SK-N-SH treated with all-trans-retinoic acid at 6 μM for 48 hours (cell line): ENCODE measurements at regions not wholly inside any gene's neighbourhood (a gene's known extent, or its start where the extent isn't known, plus 50 kb on each side); places are given as distances from the start of the nearest gene placed in this dataset.

ENCODE experiments used
- ATAC-seq: fragments of 200-7000 bp; cut with Tn5 transposase; 3 replicates; pipeline ENCODE4 v1.9.1; 2020; ENCODE audit warnings: mild to moderate bottlenecking, moderate library complexity
- ARNTL ChIP-seq: fragments of 450-650 bp; formaldehyde crosslinking; IDR thresholded peaks from 2 replicates; pipeline ENCODE4 v1.5.0; 2020; ENCODE audit warnings: low read depth, mild to moderate bottlenecking, moderate library complexity, borderline replicate concordance
- BACH2 ChIP-seq: fragments of 250-450 bp; sonication (Bioruptor Pico); IDR thresholded peaks from 2 replicates; pipeline ENCODE4 v1.9.0; 2021; ENCODE audit warnings: mild to moderate bottlenecking, borderline replicate concordance
- CSDC2 ChIP-seq: fragments of 250-450 bp; sonication (Bioruptor Pico); IDR thresholded peaks from 2 replicates; pipeline ENCODE4 v1.5.0; 2020; ENCODE audit warnings: mild to moderate bottlenecking, moderate library complexity
- ESRRG ChIP-seq: fragments of 250-450 bp; sonication (Bioruptor Pico); IDR thresholded peaks from 2 replicates; pipeline ENCODE4 v1.6.1; 2021; ENCODE audit warnings: mild to moderate bottlenecking
- GLIS3 ChIP-seq: fragments of 250-450 bp; sonication (Bioruptor Pico); IDR thresholded peaks from 2 replicates; pipeline ENCODE4 v1.5.0; 2020; ENCODE audit warnings: mild to moderate bottlenecking, moderate library complexity
- ISL1 ChIP-seq: fragments of 250-450 bp; sonication (Bioruptor Pico); IDR thresholded peaks from 2 replicates; pipeline ENCODE4 v2.1.2; 2022; ENCODE audit warnings: mild to moderate bottlenecking, moderate library complexity
- OSR1 ChIP-seq: fragments of 250-450 bp; sonication (Bioruptor Pico); IDR thresholded peaks from 2 replicates; pipeline ENCODE4 v1.8.0; 2022; ENCODE audit warnings: moderate library complexity, mild to moderate bottlenecking, inconsistent platforms
- PPARA ChIP-seq: fragments of 250-450 bp; sonication (Bioruptor Pico); IDR thresholded peaks from 2 replicates; pipeline ENCODE4 v1.5.0; 2020; ENCODE audit warnings: mild to moderate bottlenecking, borderline replicate concordance
- RARB ChIP-seq: fragments of 250-450 bp; sonication (Bioruptor Pico); IDR thresholded peaks from 2 replicates; pipeline ENCODE4 v1.8.0; 2021; ENCODE audit warnings: mild to moderate bottlenecking, moderate library complexity
- SNAI2 ChIP-seq: fragments of 250-450 bp; sonication (Bioruptor Pico); IDR thresholded peaks from 2 replicates; pipeline ENCODE4 v1.5.0; 2020; ENCODE audit warnings: mild to moderate bottlenecking, moderate library complexity
- TCF4 ChIP-seq: fragments of 250-450 bp; sonication (Bioruptor Pico); IDR thresholded peaks from 2 replicates; pipeline ENCODE4 v1.8.0; 2021; ENCODE audit warnings: mild to moderate bottlenecking, moderate library complexity, borderline replicate concordance
- TOX ChIP-seq: fragments of 250-450 bp; sonication (Bioruptor Pico); IDR thresholded peaks from 2 replicates; pipeline ENCODE4 v1.8.0; 2021; ENCODE audit warnings: mild to moderate bottlenecking, moderate library complexity, borderline replicate concordance
- ZC3H10 ChIP-seq: fragments of 250-450 bp; sonication (Bioruptor Pico); IDR thresholded peaks from 2 replicates; pipeline ENCODE4 v1.5.1; 2021; ENCODE audit warnings: mild to moderate bottlenecking, moderate library complexity
- ZFP3 ChIP-seq: fragments of 250-450 bp; sonication (Bioruptor Pico); IDR thresholded peaks from 2 replicates; pipeline ENCODE4 v1.5.0; 2020; ENCODE audit warnings: mild to moderate bottlenecking, moderate library complexity
- ZFP30 ChIP-seq: fragments of 450-650 bp; formaldehyde crosslinking; IDR thresholded peaks from 2 replicates; pipeline ENCODE4 v1.5.0; 2022; ENCODE audit warnings: mild to moderate bottlenecking, moderate library complexity
- ZNF565 ChIP-seq: fragments of 450-650 bp; formaldehyde crosslinking; conservative IDR thresholded peaks from 2 replicates; pipeline ENCODE4 v1.5.0; 2020; ENCODE audit warnings: low read depth, mild to moderate bottlenecking, moderate library complexity
- ZNF70 ChIP-seq: fragments of 450-650 bp; formaldehyde crosslinking; IDR thresholded peaks from 2 replicates; pipeline ENCODE4 v1.5.0; 2020; ENCODE audit warnings: mild to moderate bottlenecking, moderate library complexity
- ZNF8 ChIP-seq: fragments of 450-650 bp; formaldehyde crosslinking; IDR thresholded peaks from 2 replicates; pipeline ENCODE4 v1.5.0; 2020; ENCODE audit warnings: mild to moderate bottlenecking, moderate library complexity
- TF ChIP-seq, protein P1 (sequence below): fragments of 250-450 bp; sonication (Bioruptor Pico); IDR thresholded peaks from 2 replicates; pipeline ENCODE4 v1.5.0; 2020; ENCODE audit warnings: mild to moderate bottlenecking, moderate library complexity
- TF ChIP-seq, protein P2 (sequence below): fragments of 250-450 bp; sonication (Bioruptor Pico); IDR thresholded peaks from 2 replicates; pipeline ENCODE4 v1.5.1; 2020; ENCODE audit warnings: low read depth, mild to moderate bottlenecking, moderate library complexity
- TF ChIP-seq, protein P3 (sequence below): fragments of 250-450 bp; sonication (Bioruptor Pico); IDR thresholded peaks from 2 replicates; pipeline ENCODE4 v1.5.1; 2021; ENCODE audit warnings: mild to moderate bottlenecking, moderate library complexity
- TF ChIP-seq, protein P4 (sequence below): fragments of 250-450 bp; sonication (Bioruptor Pico); IDR thresholded peaks from 2 replicates; pipeline ENCODE4 v1.8.0; 2021; ENCODE audit warnings: low read depth, mild to moderate bottlenecking, moderate library complexity, borderline replicate concordance
- TF ChIP-seq, protein P5 (sequence below): fragments of 250-450 bp; sonication (Bioruptor Pico); IDR thresholded peaks from 2 replicates; pipeline ENCODE4 v1.8.0; 2020; ENCODE audit warnings: mild to moderate bottlenecking, moderate library complexity, borderline replicate concordance

DNA sequence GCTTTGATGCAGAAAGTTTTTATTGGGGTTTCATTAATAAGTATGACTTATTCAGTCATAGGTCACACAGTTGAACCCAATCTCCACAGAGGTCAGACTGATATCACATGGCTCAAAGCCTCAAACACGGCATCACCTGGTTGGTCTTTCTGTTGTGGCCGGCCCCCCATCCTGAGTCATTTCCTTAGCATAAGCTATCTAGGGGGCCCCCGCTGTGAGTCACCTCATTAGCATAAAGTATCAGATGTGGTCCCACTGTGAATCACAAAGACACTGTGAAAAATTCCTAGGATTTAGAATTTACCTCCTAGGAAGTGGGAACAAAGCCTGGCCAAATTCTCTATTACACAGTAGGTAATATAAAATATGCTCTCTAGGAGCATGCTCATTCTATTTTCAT, 502.2 kb downstream of the PYDC2 start:
- ATAC-seq = no peak
- TF ChIP-seq OSR1 = no peak
- no peak for TF ChIP-seq GLIS3 (CRISPR knock-in tag)
- no peak for TF ChIP-seq ARNTL
- TF ChIP-seq, all 23 proteins: peak for 0

DNA sequence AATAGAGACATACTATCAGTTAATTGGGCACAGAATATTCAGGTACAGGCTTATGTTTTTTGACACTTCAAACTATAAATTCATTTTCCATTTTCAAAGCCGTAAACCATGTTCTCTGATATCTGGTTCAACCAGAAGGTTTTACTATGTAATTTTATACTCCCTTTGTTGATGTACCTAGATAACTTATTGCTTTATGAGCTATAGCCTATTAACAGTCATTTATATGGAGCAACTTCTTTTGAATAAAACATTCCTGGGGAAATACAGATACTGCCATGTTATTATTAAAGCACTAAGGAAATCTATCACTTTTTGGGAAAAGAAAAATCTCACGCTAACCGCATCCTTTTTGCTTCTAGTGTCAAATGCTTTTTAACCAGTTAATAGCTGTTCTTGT, 505.6 kb downstream of the PYDC2 start:
- no peak for ATAC-seq
- TF ChIP-seq OSR1 = no peak
- no peak for TF ChIP-seq BACH2 (CRISPR knock-in tag)
- TF ChIP-seq, protein P1, sequence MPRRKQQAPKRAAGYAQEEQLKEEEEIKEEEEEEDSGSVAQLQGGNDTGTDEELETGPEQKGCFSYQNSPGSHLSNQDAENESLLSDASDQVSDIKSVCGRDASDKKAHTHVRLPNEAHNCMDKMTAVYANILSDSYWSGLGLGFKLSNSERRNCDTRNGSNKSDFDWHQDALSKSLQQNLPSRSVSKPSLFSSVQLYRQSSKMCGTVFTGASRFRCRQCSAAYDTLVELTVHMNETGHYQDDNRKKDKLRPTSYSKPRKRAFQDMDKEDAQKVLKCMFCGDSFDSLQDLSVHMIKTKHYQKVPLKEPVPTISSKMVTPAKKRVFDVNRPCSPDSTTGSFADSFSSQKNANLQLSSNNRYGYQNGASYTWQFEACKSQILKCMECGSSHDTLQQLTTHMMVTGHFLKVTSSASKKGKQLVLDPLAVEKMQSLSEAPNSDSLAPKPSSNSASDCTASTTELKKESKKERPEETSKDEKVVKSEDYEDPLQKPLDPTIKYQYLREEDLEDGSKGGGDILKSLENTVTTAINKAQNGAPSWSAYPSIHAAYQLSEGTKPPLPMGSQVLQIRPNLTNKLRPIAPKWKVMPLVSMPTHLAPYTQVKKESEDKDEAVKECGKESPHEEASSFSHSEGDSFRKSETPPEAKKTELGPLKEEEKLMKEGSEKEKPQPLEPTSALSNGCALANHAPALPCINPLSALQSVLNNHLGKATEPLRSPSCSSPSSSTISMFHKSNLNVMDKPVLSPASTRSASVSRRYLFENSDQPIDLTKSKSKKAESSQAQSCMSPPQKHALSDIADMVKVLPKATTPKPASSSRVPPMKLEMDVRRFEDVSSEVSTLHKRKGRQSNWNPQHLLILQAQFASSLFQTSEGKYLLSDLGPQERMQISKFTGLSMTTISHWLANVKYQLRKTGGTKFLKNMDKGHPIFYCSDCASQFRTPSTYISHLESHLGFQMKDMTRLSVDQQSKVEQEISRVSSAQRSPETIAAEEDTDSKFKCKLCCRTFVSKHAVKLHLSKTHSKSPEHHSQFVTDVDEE (CRISPR knock-in tag) = no peak
- TF ChIP-seq, protein P2, sequence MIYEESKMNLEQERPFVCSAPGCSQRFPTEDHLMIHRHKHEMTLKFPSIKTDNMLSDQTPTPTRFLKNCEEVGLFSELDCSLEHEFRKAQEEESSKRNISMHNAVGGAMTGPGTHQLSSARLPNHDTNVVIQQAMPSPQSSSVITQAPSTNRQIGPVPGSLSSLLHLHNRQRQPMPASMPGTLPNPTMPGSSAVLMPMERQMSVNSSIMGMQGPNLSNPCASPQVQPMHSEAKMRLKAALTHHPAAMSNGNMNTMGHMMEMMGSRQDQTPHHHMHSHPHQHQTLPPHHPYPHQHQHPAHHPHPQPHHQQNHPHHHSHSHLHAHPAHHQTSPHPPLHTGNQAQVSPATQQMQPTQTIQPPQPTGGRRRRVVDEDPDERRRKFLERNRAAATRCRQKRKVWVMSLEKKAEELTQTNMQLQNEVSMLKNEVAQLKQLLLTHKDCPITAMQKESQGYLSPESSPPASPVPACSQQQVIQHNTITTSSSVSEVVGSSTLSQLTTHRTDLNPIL (CRISPR knock-in tag) = no peak
- TF ChIP-seq ZFP3 (CRISPR knock-in tag) = no peak
- no peak for TF ChIP-seq ZNF8 (CRISPR knock-in tag)
- no peak for TF ChIP-seq ZNF565 (CRISPR knock-in tag)
- TF ChIP-seq ZC3H10 (CRISPR knock-in tag) = no peak
- TF ChIP-seq ESRRG (CRISPR knock-in tag) = no peak
- no peak for TF ChIP-seq ARNTL

DNA sequence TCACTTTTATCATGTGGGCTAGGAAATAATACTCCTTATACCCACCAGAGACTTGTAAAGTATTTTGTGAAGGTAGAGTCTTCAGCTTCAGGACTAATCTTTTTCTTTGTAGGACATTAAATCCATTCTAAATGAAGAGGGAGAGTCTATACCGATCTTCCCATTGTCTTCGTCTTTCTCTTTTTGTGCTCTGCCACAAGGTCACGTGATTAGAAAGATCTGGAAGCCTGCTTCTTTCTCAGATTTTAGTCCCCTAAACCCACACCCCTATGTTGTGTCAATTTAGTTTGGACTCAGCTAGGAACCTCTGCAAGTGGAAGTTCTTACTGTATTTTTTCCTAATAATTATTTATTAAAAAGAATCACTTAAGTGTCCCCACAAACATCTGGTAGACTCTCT, 507.3 kb downstream of the PYDC2 start:
- TF ChIP-seq ISL1 (no peak), TOX (CRISPR knock-in tag) (no peak), SNAI2 (CRISPR knock-in tag) (no peak), ZNF70 (CRISPR knock-in tag) (no peak), ZNF8 (CRISPR knock-in tag) (no peak), CSDC2 (no peak), RARB (CRISPR knock-in tag) (no peak), GLIS3 (CRISPR knock-in tag) (no peak), PPARA (CRISPR knock-in tag) (no peak), ZFP30 (CRISPR knock-in tag) (no peak), ZFP3 (CRISPR knock-in tag) (no peak), TCF4 (CRISPR knock-in tag) (no peak), BACH2 (CRISPR knock-in tag) (no peak)
- TF ChIP-seq, protein P2 (CRISPR knock-in tag) = no peak
- TF ChIP-seq, protein P3, sequence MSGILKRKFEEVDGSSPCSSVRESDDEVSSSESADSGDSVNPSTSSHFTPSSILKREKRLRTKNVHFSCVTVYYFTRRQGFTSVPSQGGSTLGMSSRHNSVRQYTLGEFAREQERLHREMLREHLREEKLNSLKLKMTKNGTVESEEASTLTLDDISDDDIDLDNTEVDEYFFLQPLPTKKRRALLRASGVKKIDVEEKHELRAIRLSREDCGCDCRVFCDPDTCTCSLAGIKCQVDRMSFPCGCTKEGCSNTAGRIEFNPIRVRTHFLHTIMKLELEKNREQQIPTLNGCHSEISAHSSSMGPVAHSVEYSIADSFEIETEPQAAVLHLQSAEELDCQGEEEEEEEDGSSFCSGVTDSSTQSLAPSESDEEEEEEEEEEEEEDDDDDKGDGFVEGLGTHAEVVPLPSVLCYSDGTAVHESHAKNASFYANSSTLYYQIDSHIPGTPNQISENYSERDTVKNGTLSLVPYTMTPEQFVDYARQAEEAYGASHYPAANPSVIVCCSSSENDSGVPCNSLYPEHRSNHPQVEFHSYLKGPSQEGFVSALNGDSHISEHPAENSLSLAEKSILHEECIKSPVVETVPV (CRISPR knock-in tag) = no peak
- TF ChIP-seq, protein P4, sequence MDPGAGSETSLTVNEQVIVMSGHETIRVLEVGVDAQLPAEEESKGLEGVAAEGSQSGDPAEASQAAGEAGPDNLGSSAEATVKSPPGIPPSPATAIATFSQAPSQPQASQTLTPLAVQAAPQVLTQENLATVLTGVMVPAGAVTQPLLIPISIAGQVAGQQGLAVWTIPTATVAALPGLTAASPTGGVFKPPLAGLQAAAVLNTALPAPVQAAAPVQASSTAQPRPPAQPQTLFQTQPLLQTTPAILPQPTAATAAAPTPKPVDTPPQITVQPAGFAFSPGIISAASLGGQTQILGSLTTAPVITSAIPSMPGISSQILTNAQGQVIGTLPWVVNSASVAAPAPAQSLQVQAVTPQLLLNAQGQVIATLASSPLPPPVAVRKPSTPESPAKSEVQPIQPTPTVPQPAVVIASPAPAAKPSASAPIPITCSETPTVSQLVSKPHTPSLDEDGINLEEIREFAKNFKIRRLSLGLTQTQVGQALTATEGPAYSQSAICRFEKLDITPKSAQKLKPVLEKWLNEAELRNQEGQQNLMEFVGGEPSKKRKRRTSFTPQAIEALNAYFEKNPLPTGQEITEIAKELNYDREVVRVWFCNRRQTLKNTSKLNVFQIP (CRISPR knock-in tag) = no peak
- TF ChIP-seq, protein P1 (CRISPR knock-in tag) = no peak
- TF ChIP-seq, protein P5, sequence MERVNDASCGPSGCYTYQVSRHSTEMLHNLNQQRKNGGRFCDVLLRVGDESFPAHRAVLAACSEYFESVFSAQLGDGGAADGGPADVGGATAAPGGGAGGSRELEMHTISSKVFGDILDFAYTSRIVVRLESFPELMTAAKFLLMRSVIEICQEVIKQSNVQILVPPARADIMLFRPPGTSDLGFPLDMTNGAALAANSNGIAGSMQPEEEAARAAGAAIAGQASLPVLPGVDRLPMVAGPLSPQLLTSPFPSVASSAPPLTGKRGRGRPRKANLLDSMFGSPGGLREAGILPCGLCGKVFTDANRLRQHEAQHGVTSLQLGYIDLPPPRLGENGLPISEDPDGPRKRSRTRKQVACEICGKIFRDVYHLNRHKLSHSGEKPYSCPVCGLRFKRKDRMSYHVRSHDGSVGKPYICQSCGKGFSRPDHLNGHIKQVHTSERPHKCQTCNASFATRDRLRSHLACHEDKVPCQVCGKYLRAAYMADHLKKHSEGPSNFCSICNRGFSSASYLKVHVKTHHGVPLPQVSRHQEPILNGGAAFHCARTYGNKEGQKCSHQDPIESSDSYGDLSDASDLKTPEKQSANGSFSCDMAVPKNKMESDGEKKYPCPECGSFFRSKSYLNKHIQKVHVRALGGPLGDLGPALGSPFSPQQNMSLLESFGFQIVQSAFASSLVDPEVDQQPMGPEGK = no peak
- no peak for ATAC-seq
